Muscle layer of duodenum (tissue), 2 donors: ENCODE measurements at regions not wholly inside any gene's neighbourhood (a gene's known extent, or its start where the extent isn't known, plus 50 kb on each side); places are given as distances from the start of the nearest gene placed in this dataset.
"Not testable (repeated sequence)": the region's sequence is repeated elsewhere in the genome, so short reads cannot be mapped to it uniquely, and the experiment has no call there.

Experiments
- H3K27ac ChIP-seq: one replicate; pipeline ENCODE4 v1.7.0; 2013; ENCODE audit warnings: mild to moderate bottlenecking, low read length
- H3K27me3 ChIP-seq: one replicate; pipeline ENCODE4 v1.7.0; 2013; ENCODE audit warnings: low read depth, mild to moderate bottlenecking, control low read depth, low read length
- H3K36me3 ChIP-seq, 2 donors: one replicate each; pipeline ENCODE4 v1.7.0; 2013; ENCODE audit warnings: low read length in 2 of 2, control low read depth in 1 of 2, mild to moderate bottlenecking in 1 of 2; ENCODE audit not compliant: insufficient read depth in 2 of 2, control insufficient read depth in 1 of 2
- H3K4me1 ChIP-seq, 2 donors: one replicate each; pipeline ENCODE4 v1.7.0; 2013; ENCODE audit warnings: low read length in 2 of 2, mild to moderate bottlenecking in 2 of 2, control low read depth in 1 of 2, moderate library complexity in 1 of 2; ENCODE audit not compliant: insufficient read depth in 2 of 2, control insufficient read depth in 1 of 2
- H3K4me3 ChIP-seq, 2 donors: one replicate each; pipeline ENCODE4 v1.7.0; 2013; ENCODE audit warnings: low read length in 2 of 2, low read depth in 1 of 2, mild to moderate bottlenecking in 1 of 2
- H3K9me3 ChIP-seq, 2 donors: one replicate each; pipeline ENCODE4 v1.7.0; 2013; ENCODE audit warnings: low read length in 2 of 2, control low read depth in 1 of 2, mild to moderate bottlenecking in 1 of 2; ENCODE audit not compliant: control insufficient read depth in 1 of 2
- donor health status: healthy.

- Histone ChIP-seq H3K9me3 (no peaks in the 10 kb centered on the region), H3K36me3 (no peaks in the 10 kb centered on the region), H3K27me3 (no peaks in the 10 kb centered on the region)
Measured at GRCh38 chr9:33695299-33695698, 100.1 kb upstream of the PRSS3 start.

DNA sequence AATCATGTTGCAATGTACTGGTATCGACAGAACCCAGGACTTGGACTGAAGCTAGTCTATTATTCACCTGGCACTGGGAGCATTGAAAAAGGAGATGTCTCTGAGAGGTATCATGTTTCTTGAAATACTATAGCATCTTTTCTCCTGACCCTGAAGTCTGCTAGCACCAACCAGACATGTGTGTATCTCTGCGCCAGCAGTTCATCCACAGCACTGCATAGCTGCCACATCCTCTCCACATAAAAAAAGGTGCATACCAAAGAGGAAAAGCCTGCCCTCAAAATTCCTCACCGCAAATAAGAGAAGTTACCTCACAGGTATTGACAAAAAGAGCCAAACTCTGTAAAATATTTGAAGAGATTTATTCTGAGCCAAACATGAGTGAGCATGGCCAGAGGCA is 99.5 kb upstream of the PRSS3 start:
- Histone ChIP-seq H3K9me3 (no peaks in the 10 kb centered on the region), H3K27ac (no peak overlapping the region)

More at GRCh38 chr9:33695299-33695698, 100.1 kb upstream of the PRSS3 start:
- Histone ChIP-seq H3K4me1 (no peaks in the 10 kb centered on the region), H3K4me3 (no peak overlapping the region), H3K27ac (no peak overlapping the region)

DNA sequence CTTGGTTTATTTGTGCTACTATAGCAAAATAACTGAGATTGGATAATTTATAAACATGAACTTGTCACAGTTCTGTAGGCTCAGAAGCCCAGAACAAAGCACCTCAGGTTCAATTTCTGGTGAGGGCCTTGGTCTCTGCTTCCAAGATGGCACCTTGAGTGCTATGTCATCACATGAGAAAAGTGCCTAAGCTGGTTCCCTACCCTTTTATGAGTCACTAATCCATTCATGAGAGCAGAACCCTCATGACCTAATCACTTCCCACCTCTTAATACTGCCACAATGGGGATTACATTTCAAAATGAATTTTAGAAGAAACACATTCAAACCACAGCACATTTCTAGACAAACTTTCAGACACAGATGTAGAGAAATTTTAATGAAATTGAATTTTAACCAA is 98.2 kb upstream of the PRSS3 start:
- H3K4me3 ChIP-seq, result no peak overlapping the region
- no peaks in the 10 kb centered on the region for H3K36me3 ChIP-seq
- H3K4me1 ChIP-seq, result no peaks in the 10 kb centered on the region
- H3K27ac ChIP-seq, result no peak overlapping the region
- no peaks in the 10 kb centered on the region for H3K27me3 ChIP-seq
- H3K9me3 ChIP-seq, result no peaks in the 10 kb centered on the region

More for the DNA sequence above, 99.5 kb upstream of the PRSS3 start:
- H3K27me3 ChIP-seq, result no peaks in the 10 kb centered on the region
- H3K4me3 ChIP-seq, result no peak overlapping the region
- H3K4me1 ChIP-seq, result no peaks in the 10 kb centered on the region
- no peaks in the 10 kb centered on the region for H3K36me3 ChIP-seq

DNA sequence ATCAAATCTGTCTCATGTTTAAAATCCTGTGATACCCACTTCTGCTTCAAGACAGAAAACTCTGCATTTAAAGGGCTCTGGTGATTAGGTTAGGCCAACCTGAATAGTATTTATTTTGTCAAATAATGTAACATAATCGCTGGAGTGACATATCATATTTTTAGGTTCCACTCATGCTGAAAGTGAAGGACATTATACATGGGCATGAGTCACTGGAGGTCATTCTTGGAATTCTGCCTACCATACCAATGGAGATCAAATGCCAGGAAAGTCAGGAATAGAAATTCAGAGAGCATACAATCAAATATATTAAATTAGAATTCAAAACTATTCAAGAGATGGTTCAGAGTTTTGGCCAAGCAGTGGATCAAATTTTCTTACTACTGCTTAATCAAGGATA is 97.1 kb upstream of the PRSS3 start:
- Histone ChIP-seq H3K4me1 (no peaks in the 10 kb centered on the region), H3K27me3 (no peaks in the 10 kb centered on the region)

GRCh38 chr9:33700940-33701339 is 94.4 kb upstream of the PRSS3 start:
- H3K36me3 ChIP-seq, H3K27ac ChIP-seq, H3K9me3 ChIP-seq, H3K4me1 ChIP-seq, H3K4me3 ChIP-seq, H3K27me3 ChIP-seq: not testable (repeated sequence)

More for the DNA sequence above, 97.1 kb upstream of the PRSS3 start:
- H3K9me3 ChIP-seq, result no peaks in the 10 kb centered on the region
- H3K36me3 ChIP-seq, result no peaks in the 10 kb centered on the region
- no peak overlapping the region for H3K27ac ChIP-seq
- no peak overlapping the region for H3K4me3 ChIP-seq

GRCh38 chr9:33703430-33704102 is 91.8 kb upstream of the PRSS3 start:
- Histone ChIP-seq H3K27me3 (no peaks in the 10 kb centered on the region), H3K9me3 (no peaks in the 10 kb centered on the region), H3K36me3 (no peaks in the 10 kb centered on the region), H3K4me1 (no peaks in the 10 kb centered on the region), H3K27ac (no peak overlapping the region), H3K4me3 (no peak overlapping the region)

- H3K36me3 ChIP-seq, H3K27me3 ChIP-seq, H3K4me1 ChIP-seq, H3K4me3 ChIP-seq, H3K9me3 ChIP-seq, H3K27ac ChIP-seq: not testable (repeated sequence)
Measured at GRCh38 chr9:33705440-33705839, 89.9 kb upstream of the PRSS3 start.

DNA sequence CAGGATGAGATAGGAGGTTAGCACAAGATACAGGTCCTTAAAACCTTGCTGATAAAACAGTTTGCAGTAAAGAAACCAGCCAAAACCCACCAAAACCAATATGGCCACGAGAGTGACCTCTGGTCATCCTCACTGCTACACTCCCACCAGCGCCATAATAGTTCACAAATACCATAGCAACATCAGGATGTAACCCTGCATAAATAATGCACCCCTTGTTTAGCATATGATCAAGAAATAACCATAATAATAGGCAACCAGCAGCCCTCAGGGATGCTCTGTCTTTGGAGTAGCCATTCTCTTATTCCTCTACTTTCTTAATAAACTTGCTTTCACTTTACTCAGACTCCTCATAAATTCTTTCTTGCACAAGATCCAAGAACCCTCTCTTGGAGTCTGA is 86.9 kb upstream of the PRSS3 start:
- no peaks in the 10 kb centered on the region for H3K36me3 ChIP-seq
- no peaks in the 10 kb centered on the region for H3K4me1 ChIP-seq
- H3K27me3 ChIP-seq, result no peaks in the 10 kb centered on the region
- no peak overlapping the region for H3K27ac ChIP-seq
- no peaks in the 10 kb centered on the region for H3K9me3 ChIP-seq
- no peak overlapping the region for H3K4me3 ChIP-seq

GRCh38 chr9:33709269-33709668 is 86.1 kb upstream of the PRSS3 start:
- H3K36me3 ChIP-seq, result no peaks in the 10 kb centered on the region
- no peak overlapping the region for H3K27ac ChIP-seq
- no peak overlapping the region for H3K4me3 ChIP-seq
- H3K4me1 ChIP-seq, result no peaks in the 10 kb centered on the region
- no peaks in the 10 kb centered on the region for H3K9me3 ChIP-seq
- no peaks in the 10 kb centered on the region for H3K27me3 ChIP-seq

- H3K27ac ChIP-seq, H3K4me3 ChIP-seq, H3K36me3 ChIP-seq, H3K9me3 ChIP-seq, H3K27me3 ChIP-seq, H3K4me1 ChIP-seq: not testable (repeated sequence)
Measured at GRCh38 chr9:33711418-33711817, 83.9 kb upstream of the PRSS3 start.

DNA sequence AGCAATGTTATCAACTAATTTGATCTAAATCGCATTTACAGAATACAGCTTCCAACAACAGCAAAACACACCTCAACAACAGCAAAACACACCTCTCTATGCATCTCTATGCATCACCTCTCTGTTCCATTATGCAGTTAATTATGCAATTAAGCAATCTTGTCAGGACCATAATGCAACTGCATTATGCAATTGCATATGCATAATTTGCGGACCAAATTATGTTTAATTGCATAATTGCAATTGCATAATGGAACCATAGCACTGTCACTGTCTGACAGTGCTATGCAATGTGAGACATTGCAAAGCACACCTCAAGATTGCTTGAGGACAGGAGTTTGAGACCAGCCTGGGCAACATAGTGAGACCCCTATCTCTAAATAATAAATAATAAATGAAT is 80.4 kb upstream of the PRSS3 start:
- Histone ChIP-seq H3K27me3 (no peaks in the 10 kb centered on the region), H3K9me3 (no peaks in the 10 kb centered on the region), H3K4me3 (no peak overlapping the region), H3K27ac (no peak overlapping the region), H3K36me3 (no peaks in the 10 kb centered on the region), H3K4me1 (no peaks in the 10 kb centered on the region)

GRCh38 chr9:33718987-33719386 is 76.4 kb upstream of the PRSS3 start:
- Histone ChIP-seq H3K27ac (no peak overlapping the region), H3K9me3 (no peaks in the 10 kb centered on the region), H3K36me3 (no peaks in the 10 kb centered on the region), H3K4me3 (no peak overlapping the region), H3K27me3 (no peaks in the 10 kb centered on the region), H3K4me1 (peaks cover 0 to 5% of the 10 kb centered on the region in 2 donors)
